H9 (cell line): ENCODE measurements at regions not wholly inside any gene's neighbourhood (a gene's known extent, or its start where the extent isn't known, plus 50 kb on each side); places are given as distances from the start of the nearest gene placed in this dataset.

Experiments used
- DNase-seq: peaks from one replicate; pipeline ENCODE4 v3.0.0-alpha.2; 2017
- H2AFZ ChIP-seq: one replicate; pipeline ENCODE4 v1.6.1; 2013; ENCODE audit warnings: mild to moderate bottlenecking, low read length, control low read depth, moderate library complexity
- H2AK5ac ChIP-seq: 2 replicates; pipeline ENCODE4 v1.6.1; 2013; ENCODE audit warnings: low read length, control low read depth, mixed read lengths; ENCODE audit not compliant: insufficient read length
- H2BK120ac ChIP-seq: one replicate; pipeline ENCODE4 v1.6.1; 2013; ENCODE audit warnings: low read depth, mild to moderate bottlenecking, low read length, control low read depth, inconsistent platforms; ENCODE audit not compliant: poor library complexity, severe bottlenecking
- H2BK12ac ChIP-seq: 2 replicates; pipeline ENCODE4 v1.6.1; 2013; ENCODE audit warnings: low read length, control low read depth, mixed read lengths, low read depth; ENCODE audit not compliant: insufficient read length
- H2BK15ac ChIP-seq: 2 replicates; pipeline ENCODE4 v1.6.1; 2013; ENCODE audit warnings: low read depth, low read length, control low read depth
- H2BK20ac ChIP-seq: one replicate; pipeline ENCODE4 v1.6.1; 2013; ENCODE audit warnings: low read depth, mild to moderate bottlenecking, low read length, control low read depth, inconsistent platforms; ENCODE audit not compliant: poor library complexity, severe bottlenecking
- H2BK5ac ChIP-seq: 2 replicates; pipeline ENCODE4 v1.6.1; 2013; ENCODE audit warnings: low read length, control low read depth, mixed read lengths; ENCODE audit not compliant: insufficient read length
- H3K14ac ChIP-seq: 2 replicates; pipeline ENCODE4 v1.6.1; 2013; ENCODE audit warnings: low read length, control low read depth; ENCODE audit not compliant: insufficient read depth
- H3K18ac ChIP-seq: 2 replicates; pipeline ENCODE4 v1.6.1; 2013; ENCODE audit warnings: low read depth, mild to moderate bottlenecking, mixed read lengths, low read length, control low read depth; ENCODE audit not compliant: insufficient read length
- H3K23ac ChIP-seq: 2 replicates; pipeline ENCODE4 v1.6.1; 2013; ENCODE audit warnings: low read length, control low read depth, mixed read lengths, low read depth; ENCODE audit not compliant: insufficient read length
- H3K23me2 ChIP-seq: 2 replicates; pipeline ENCODE4 v1.6.1; 2013; ENCODE audit warnings: low read depth, mild to moderate bottlenecking, mixed read lengths, low read length, control low read depth; ENCODE audit not compliant: insufficient read length, poor library complexity, severe bottlenecking
- H3K27ac ChIP-seq: 2 replicates; pipeline ENCODE4 v1.5.1; 2013; ENCODE audit warnings: low read length, control low read depth, mixed read lengths, low read depth; ENCODE audit not compliant: insufficient read length
- H3K27me3 ChIP-seq: 2 replicates; pipeline ENCODE4 v1.6.1; 2013; ENCODE audit warnings: low read length, control low read depth, inconsistent platforms; ENCODE audit not compliant: insufficient read depth
- H3K4ac ChIP-seq: 2 replicates; pipeline ENCODE4 v1.6.1; 2013; ENCODE audit warnings: low read depth, mild to moderate bottlenecking, control low read depth, inconsistent platforms, low read length, moderate library complexity
- H3K4me1 ChIP-seq: 2 replicates; pipeline ENCODE4 v1.6.1; 2013; ENCODE audit warnings: low read length, control low read depth, inconsistent platforms; ENCODE audit not compliant: insufficient read depth
- H3K4me2 ChIP-seq: 2 replicates; pipeline ENCODE4 v1.6.1; 2013; ENCODE audit warnings: low read length, control low read depth, mixed read lengths; ENCODE audit not compliant: insufficient read length, insufficient read depth
- H3K56ac ChIP-seq: 2 replicates; pipeline ENCODE4 v1.6.1; 2013; ENCODE audit warnings: low read depth, mild to moderate bottlenecking, mixed read lengths, low read length, control low read depth; ENCODE audit not compliant: insufficient read length
- H3K79me1 ChIP-seq: 2 replicates; pipeline ENCODE4 v1.6.1; 2013; ENCODE audit warnings: low read depth, mild to moderate bottlenecking, moderate library complexity, low read length, control low read depth, inconsistent platforms; ENCODE audit not compliant: insufficient read depth, poor library complexity, severe bottlenecking
- H3K79me2 ChIP-seq: 2 replicates; pipeline ENCODE4 v1.6.1; 2013; ENCODE audit warnings: low read length, control low read depth, inconsistent platforms; ENCODE audit not compliant: insufficient read depth
- H3K9ac ChIP-seq: 2 replicates; pipeline ENCODE4 v1.6.1; 2013; ENCODE audit warnings: low read length, control low read depth, mixed read lengths; ENCODE audit not compliant: insufficient read length; ENCODE audit errors: extremely low read depth
- H3K9me3 ChIP-seq: one replicate; pipeline ENCODE4 v1.6.1; 2013; ENCODE audit warnings: low read depth, low read length, inconsistent platforms; ENCODE audit not compliant: control insufficient read depth
- H3T11ph ChIP-seq: one replicate; pipeline ENCODE4 v1.6.1; 2013; ENCODE audit warnings: mild to moderate bottlenecking, low read length, control low read depth, inconsistent platforms
- H4K20me1 ChIP-seq: one replicate; pipeline ENCODE4 v1.6.1; 2013; ENCODE audit not compliant: control insufficient read depth, insufficient read length, insufficient read depth
- H4K5ac ChIP-seq: 2 replicates; pipeline ENCODE4 v1.6.1; 2013; ENCODE audit warnings: low read depth, mild to moderate bottlenecking, mixed read lengths, low read length, control low read depth; ENCODE audit not compliant: insufficient read length
- H4K8ac ChIP-seq: replicated peaks from 2 replicates; pipeline ENCODE4 v1.6.1; 2013; ENCODE audit warnings: low read length, control low read depth, mixed read lengths, low read depth; ENCODE audit not compliant: insufficient read length
- H4K91ac ChIP-seq: 2 replicates; pipeline ENCODE4 v1.6.1; 2013; ENCODE audit warnings: low read depth, mild to moderate bottlenecking, moderate library complexity, mixed read lengths, low read length, control low read depth; ENCODE audit not compliant: insufficient read length
- H3K27ac Mint-ChIP-seq, 3 experiments: 2 replicates in 2 of 3; 3 replicates in 1 of 3; pipeline ENCODE4 v1.8.0; 2020 to 2021; ENCODE audit warnings: mixed read lengths in 3 of 3, mild to moderate bottlenecking in 1 of 3, moderate library complexity in 1 of 3
- H3K27me3 Mint-ChIP-seq: 2 replicates; pipeline ENCODE4 v1.8.0; 2021; ENCODE audit warnings: low read depth, mild to moderate bottlenecking, moderate library complexity, mixed read lengths
- H3K36me3 Mint-ChIP-seq, 3 experiments: 2 replicates in 2 of 3; 3 replicates in 1 of 3; pipeline ENCODE4 v1.8.0; 2020 to 2021; ENCODE audit warnings: low read depth in 3 of 3, mixed read lengths in 3 of 3; ENCODE audit not compliant: insufficient read depth in 1 of 3
- H3K4me1 Mint-ChIP-seq, 2 experiments: 2 replicates each; pipeline ENCODE4 v1.8.0; 2020; ENCODE audit warnings: mixed read lengths in 2 of 2
- H3K4me3 Mint-ChIP-seq, 2 experiments: 2 replicates in 1 of 2; 3 replicates in 1 of 2; pipeline ENCODE4 v1.8.0; 2020 to 2021; ENCODE audit warnings: mild to moderate bottlenecking in 2 of 2, mixed read lengths in 2 of 2, moderate library complexity in 1 of 2
- H3K9me3 Mint-ChIP-seq, 2 experiments: 2 replicates in 1 of 2; 3 replicates in 1 of 2; pipeline ENCODE4 v1.8.0; 2020; ENCODE audit warnings: mild to moderate bottlenecking in 2 of 2, mixed read lengths in 2 of 2, moderate library complexity in 1 of 2
- WGBS: extraction: QIAGEN DNeasy Blood & Tissue Kit; methylation state at CpG from one replicate; pipeline ENCODE4 v1.1.7; 2013; ENCODE audit warnings: missing lambda C conversion rate, low lambda C conversion rate, mixed read lengths; ENCODE audit not compliant: insufficient read length; ENCODE audit errors: extremely low coverage; 5-methylcytosine and 5-hydroxymethylcytosine counted together
- TF ChIP-seq, protein P1 (sequence below): fragments of 200-600 bp; sonication (generic); conservative IDR thresholded peaks from 3 replicates; pipeline ENCODE4 v1.8.0; 2021; ENCODE audit warnings: antibody characterized with exemption, mild to moderate bottlenecking

DNA sequence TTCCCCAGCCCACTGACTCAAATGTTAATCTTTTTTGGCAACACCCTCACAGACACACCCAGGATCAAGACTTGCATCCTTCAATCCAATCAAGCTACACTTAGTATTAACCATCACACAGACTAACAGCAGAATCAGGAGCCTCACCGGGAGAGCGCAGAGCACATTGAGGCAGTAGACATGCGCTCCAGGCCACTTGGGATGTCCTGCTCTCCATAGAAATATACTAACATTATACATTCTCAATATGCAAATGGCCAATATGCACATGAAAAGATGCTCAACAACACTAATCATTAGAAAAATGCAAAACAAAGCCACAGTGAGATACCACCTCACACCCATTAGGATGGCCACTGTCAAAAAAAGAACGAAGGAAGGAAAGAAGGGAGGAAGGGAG lies 135.0 kb upstream of the KCNE2 start:
- Histone ChIP-seq H2BK15ac (no peak overlapping the region), H2BK20ac (no peak overlapping the region), H3K56ac (no peak overlapping the region), H3K4me2 (no peak overlapping the region), H3K79me1 (no peaks in the 10 kb centered on the region), H2BK12ac (no peak overlapping the region), H3K27ac (no peak overlapping the region), H2BK120ac (no peak overlapping the region), H3K4ac (no peak overlapping the region), H3K23me2 (no peaks in the 10 kb centered on the region), H3K4me1 (0 out of 2 replicates have a peak, but pooled peaks cover 2% of the 10 kb centered on the region), H2AFZ (no peak overlapping the region), H3K9me3 (no peaks in the 10 kb centered on the region), H3K23ac (no peak overlapping the region), H3K14ac (no peak overlapping the region), H4K91ac (no peak overlapping the region), H3T11ph (no peak overlapping the region), H3K79me2 (no peaks in the 10 kb centered on the region), H2BK5ac (no peak overlapping the region), H4K5ac (no peak overlapping the region), H3K27me3 (no peaks in the 10 kb centered on the region), H4K20me1 (no peaks in the 10 kb centered on the region), H3K18ac (no peak overlapping the region), H4K8ac (no peak overlapping the region), H2AK5ac (no peak overlapping the region), H3K9ac (no peak overlapping the region)
- DNase-seq: no peak
- WGBS: no CpG with 5 or more reads among the region's 4 CpGs
- H3K9me3 Mint-ChIP-seq: no peaks in the 10 kb centered on the region
- TF ChIP-seq, protein P1, sequence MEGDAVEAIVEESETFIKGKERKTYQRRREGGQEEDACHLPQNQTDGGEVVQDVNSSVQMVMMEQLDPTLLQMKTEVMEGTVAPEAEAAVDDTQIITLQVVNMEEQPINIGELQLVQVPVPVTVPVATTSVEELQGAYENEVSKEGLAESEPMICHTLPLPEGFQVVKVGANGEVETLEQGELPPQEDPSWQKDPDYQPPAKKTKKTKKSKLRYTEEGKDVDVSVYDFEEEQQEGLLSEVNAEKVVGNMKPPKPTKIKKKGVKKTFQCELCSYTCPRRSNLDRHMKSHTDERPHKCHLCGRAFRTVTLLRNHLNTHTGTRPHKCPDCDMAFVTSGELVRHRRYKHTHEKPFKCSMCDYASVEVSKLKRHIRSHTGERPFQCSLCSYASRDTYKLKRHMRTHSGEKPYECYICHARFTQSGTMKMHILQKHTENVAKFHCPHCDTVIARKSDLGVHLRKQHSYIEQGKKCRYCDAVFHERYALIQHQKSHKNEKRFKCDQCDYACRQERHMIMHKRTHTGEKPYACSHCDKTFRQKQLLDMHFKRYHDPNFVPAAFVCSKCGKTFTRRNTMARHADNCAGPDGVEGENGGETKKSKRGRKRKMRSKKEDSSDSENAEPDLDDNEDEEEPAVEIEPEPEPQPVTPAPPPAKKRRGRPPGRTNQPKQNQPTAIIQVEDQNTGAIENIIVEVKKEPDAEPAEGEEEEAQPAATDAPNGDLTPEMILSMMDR: no peak
- peaks cover 6 to 9% of the 10 kb centered on the region in 2 experiments for H3K4me1 Mint-ChIP-seq
- no peak overlapping the region for H3K4me3 Mint-ChIP-seq
- peaks cover 0 to 4% (median 3%) of the 10 kb centered on the region in 3 experiments; a peak in 3 of 7 replicates for H3K36me3 Mint-ChIP-seq
- H3K27ac Mint-ChIP-seq: no peak overlapping the region
- H3K27me3 Mint-ChIP-seq: no peaks in the 10 kb centered on the region
